H1 (cell line): ENCODE measurements at regions not wholly inside any gene's neighbourhood (a gene's known extent, or its start where the extent isn't known, plus 50 kb on each side); places are given as distances from the start of the nearest gene placed in this dataset.

Source experiments
- CTCF ChIA-PET: fragments of 300-600 bp; sonication (Branson Sonifier 250); formaldehyde crosslinking; loops from one replicate; lab custom pipeline; 2021; ENCODE audit not compliant: partially characterized antibody; lab: Charles Lee
- POLR2A ChIA-PET: fragments of 300-600 bp; sonication (Branson Sonifier 250); formaldehyde crosslinking; loops from one replicate; lab custom pipeline; 2021; ENCODE audit warnings: inconsistent platforms; ENCODE audit not compliant: partially characterized antibody; lab: Charles Lee
- DNase-seq, 2 experiments: peaks; one replicate each; pipeline versions ENCODE4 v3.0.0 to v3.0.0-alpha.2; 2010 to 2022; ENCODE audit warnings: low spot score in 2 of 2, low read depth in 1 of 2, mixed read lengths in 1 of 2
- FAIRE-seq: peaks from 2 replicates; lab custom pipeline; 2011; peaks lifted over from hg19 to GRCh38; lab: Jason Lieb, UNC
- H2AFZ ChIP-seq: 2 replicates; pipeline ENCODE4 v1.8.1; 2012; ENCODE audit warnings: low read length, inconsistent platforms
- H2AK5ac ChIP-seq: 2 replicates; pipeline ENCODE4 v1.6.1; 2013; ENCODE audit warnings: low read depth, low read length
- H2BK120ac ChIP-seq: replicated peaks from 2 replicates; pipeline ENCODE3; 2013; ENCODE audit warnings: low read depth, low read length, inconsistent platforms
- H2BK12ac ChIP-seq: 2 replicates; pipeline ENCODE4 v1.6.1; 2013; ENCODE audit warnings: low read depth, low read length
- H2BK15ac ChIP-seq: 2 replicates; pipeline ENCODE4 v1.6.1; 2013; ENCODE audit warnings: low read length
- H2BK20ac ChIP-seq: 2 replicates; pipeline ENCODE4 v1.6.1; 2013; ENCODE audit warnings: low read length
- H2BK5ac ChIP-seq: 2 replicates; pipeline ENCODE4 v1.6.1; 2013; ENCODE audit warnings: low read depth, low read length
- H3K14ac ChIP-seq: 2 replicates; pipeline ENCODE4 v1.6.1; 2013; ENCODE audit warnings: inconsistent platforms; ENCODE audit not compliant: insufficient read length
- H3K18ac ChIP-seq: 2 replicates; pipeline ENCODE4 v1.6.1; 2013; ENCODE audit warnings: low read length; ENCODE audit errors: extremely low read depth
- H3K23ac ChIP-seq: 2 replicates; pipeline ENCODE4 v1.6.1; 2013; ENCODE audit warnings: inconsistent platforms; ENCODE audit not compliant: insufficient read length
- H3K23me2 ChIP-seq: 2 replicates; pipeline ENCODE4 v1.6.1; 2013; ENCODE audit warnings: low read depth, low read length
- H3K27ac ChIP-seq: 2 replicates; pipeline ENCODE4 v1.6.1; 2011; ENCODE audit warnings: low read depth, low read length, inconsistent platforms
- H3K27me3 ChIP-seq, 4 experiments: replicated peaks in 1 of 4; 1 replicate in 1 of 4; 2 replicates in 3 of 4; pipeline versions ENCODE4 v1.6.1 to v1.8.1; 2011 to 2013; ENCODE audit warnings: low read length in 3 of 4, mild to moderate bottlenecking in 3 of 4, inconsistent platforms in 2 of 4, mixed read lengths in 2 of 4, moderate library complexity in 1 of 4; ENCODE audit not compliant: control insufficient read depth in 3 of 4, insufficient read depth in 3 of 4; ENCODE audit errors: extremely low read depth in 1 of 4
- H3K36me3 ChIP-seq, 4 experiments: 2 replicates each; pipeline versions ENCODE4 v1.6.1 to v1.8.1; 2011 to 2013; ENCODE audit warnings: mild to moderate bottlenecking in 4 of 4, low read length in 3 of 4, moderate library complexity in 2 of 4, control low read depth in 1 of 4, inconsistent platforms in 1 of 4; ENCODE audit not compliant: insufficient read depth in 4 of 4, control insufficient read depth in 2 of 4
- H3K4ac ChIP-seq: replicated peaks from 2 replicates; pipeline ENCODE3; 2013; ENCODE audit warnings: low read length, low read depth, mixed read lengths, inconsistent platforms; ENCODE audit not compliant: insufficient read length
- H3K4me1 ChIP-seq, 4 experiments: replicated peaks in 1 of 4; 1 replicate in 1 of 4; 2 replicates in 3 of 4; pipeline versions ENCODE4 v1.6.1 to v1.8.1; 2011 to 2013; ENCODE audit warnings: low read length in 3 of 4, inconsistent platforms in 2 of 4, mixed read lengths in 1 of 4; ENCODE audit not compliant: insufficient read depth in 4 of 4, control insufficient read depth in 3 of 4
- H3K4me2 ChIP-seq, 2 experiments: 2 replicates each; pipeline versions ENCODE4 v1.6.1 to v1.8.1; 2011 to 2013; ENCODE audit warnings: low read depth in 2 of 2, low read length in 2 of 2, control low read depth in 1 of 2, inconsistent platforms in 1 of 2, mild to moderate bottlenecking in 1 of 2; ENCODE audit not compliant: insufficient read depth in 1 of 2
- H3K4me3 ChIP-seq, 4 experiments: fragments of 200-600, 300-600 bp in 1 of 4; sonication (generic), shearing (Covaris generic), sonication (Bioruptor Twin) in 1 of 4; 2 replicates each; pipeline versions ENCODE4 v1.5.1 to v1.8.1; 2011 to 2016; ENCODE audit warnings: low read length in 4 of 4, low read depth in 3 of 4, control low read depth in 2 of 4, inconsistent platforms in 2 of 4, mild to moderate bottlenecking in 2 of 4, mixed read lengths in 1 of 4, moderate library complexity in 1 of 4; ENCODE audit not compliant: insufficient read depth in 2 of 4; ENCODE audit errors: extremely low read depth in 1 of 4
- H3K56ac ChIP-seq: replicated peaks from 2 replicates; pipeline ENCODE3; 2013; ENCODE audit warnings: low read depth, mild to moderate bottlenecking, mixed read lengths, low read length, inconsistent platforms; ENCODE audit not compliant: insufficient read length
- H3K79me1 ChIP-seq: 2 replicates; pipeline ENCODE4 v1.6.1; 2013; ENCODE audit warnings: low read depth, low read length, control low read depth
- H3K79me2 ChIP-seq, 2 experiments: 2 replicates each; pipeline versions ENCODE4 v1.6.1 to v1.8.1; 2012 to 2013; ENCODE audit warnings: low read length in 2 of 2, mild to moderate bottlenecking in 2 of 2, inconsistent platforms in 1 of 2; ENCODE audit not compliant: insufficient read depth in 2 of 2, control insufficient read depth in 1 of 2
- H3K9ac ChIP-seq, 4 experiments: replicated peaks in 1 of 4; 1 replicate in 1 of 4; 2 replicates in 3 of 4; pipeline versions ENCODE4 v1.6.1 to v1.8.1; 2011 to 2013; ENCODE audit warnings: low read depth in 3 of 4, low read length in 3 of 4, control low read depth in 2 of 4, mild to moderate bottlenecking in 2 of 4, moderate library complexity in 2 of 4, inconsistent platforms in 1 of 4; ENCODE audit errors: extremely low read depth in 1 of 4
- H3K9me3 ChIP-seq, 2 experiments: 2 replicates each; pipeline versions ENCODE4 v1.6.1 to v1.8.1; 2012 to 2013; ENCODE audit warnings: mild to moderate bottlenecking in 2 of 2, moderate library complexity in 2 of 2, control low read depth in 1 of 2, inconsistent platforms in 1 of 2, low read depth in 1 of 2, low read length in 1 of 2, mixed read lengths in 1 of 2; ENCODE audit not compliant: insufficient read depth in 2 of 2
- H4K20me1 ChIP-seq, 2 experiments: replicated peaks in 1 of 2; 2 replicates each; pipeline versions ENCODE3 to v1.8.1; 2011 to 2013; ENCODE audit warnings: inconsistent platforms in 2 of 2, low read length in 2 of 2, mild to moderate bottlenecking in 1 of 2; ENCODE audit not compliant: insufficient read depth in 2 of 2, control insufficient read depth in 1 of 2
- H4K5ac ChIP-seq: 2 replicates; pipeline ENCODE4 v1.6.1; 2013; ENCODE audit warnings: low read length, low read depth, mixed read lengths, inconsistent platforms; ENCODE audit not compliant: insufficient read length
- H4K8ac ChIP-seq: 2 replicates; pipeline ENCODE4 v1.8.0; 2013; ENCODE audit warnings: mild to moderate bottlenecking, moderate library complexity, low read length, inconsistent platforms; ENCODE audit not compliant: insufficient read depth; ENCODE audit errors: extremely low read depth
- H4K91ac ChIP-seq: replicated peaks from 2 replicates; pipeline ENCODE3; 2013; ENCODE audit warnings: low read length, mixed read lengths, inconsistent platforms; ENCODE audit not compliant: insufficient read length
- RAD21 ChIP-seq, 2 experiments: IDR thresholded peaks in 1 of 2; conservative IDR thresholded peaks in 1 of 2; 2 replicates each; pipeline ENCODE4 v1.6.1; 2011; ENCODE audit warnings: low read depth in 2 of 2, low read length in 2 of 2, improper control_type of control experiment in 1 of 2, inconsistent platforms in 1 of 2, mild to moderate bottlenecking in 1 of 2, moderate library complexity in 1 of 2
- SIN3A ChIP-seq, 2 experiments: IDR thresholded peaks in 1 of 2; conservative IDR thresholded peaks in 1 of 2; 2 replicates each; pipeline ENCODE4 v1.6.1; 2011 to 2012; ENCODE audit warnings: low read length in 2 of 2, improper control_type of control experiment in 1 of 2, low read depth in 1 of 2, mild to moderate bottlenecking in 1 of 2
- WGBS, 2 experiments: shearing (Covaris generic) in 1 of 2; methylation state at CpG; one replicate each; pipeline versions ENCODE4 v1.1.6 to v1.1.7; 2013 to 2015; ENCODE audit warnings: low lambda C conversion rate in 2 of 2, mixed read lengths in 2 of 2, inconsistent platforms in 1 of 2, low coverage in 1 of 2, missing lambda C conversion rate in 1 of 2; ENCODE audit not compliant: insufficient replicate concordance in 2 of 2, insufficient coverage in 1 of 2, insufficient read length in 1 of 2; ENCODE audit errors: extremely low coverage in 1 of 2, missing lambda C conversion rate in 1 of 2; 5-methylcytosine and 5-hydroxymethylcytosine counted together
- TF ChIP-seq, protein P1 (sequence below), 3 experiments: IDR thresholded peaks; 1 replicate in 2 of 3; 2 replicates in 1 of 3; pipeline versions ENCODE4 v1.5.1 to v1.6.1; 2011; ENCODE audit warnings: low read length in 3 of 3, mild to moderate bottlenecking in 3 of 3, inconsistent platforms in 2 of 3, low read depth in 1 of 3, moderate library complexity in 1 of 3; ENCODE audit not compliant: insufficient read depth in 1 of 3; ENCODE audit errors: control extremely low read depth in 1 of 3

DNA sequence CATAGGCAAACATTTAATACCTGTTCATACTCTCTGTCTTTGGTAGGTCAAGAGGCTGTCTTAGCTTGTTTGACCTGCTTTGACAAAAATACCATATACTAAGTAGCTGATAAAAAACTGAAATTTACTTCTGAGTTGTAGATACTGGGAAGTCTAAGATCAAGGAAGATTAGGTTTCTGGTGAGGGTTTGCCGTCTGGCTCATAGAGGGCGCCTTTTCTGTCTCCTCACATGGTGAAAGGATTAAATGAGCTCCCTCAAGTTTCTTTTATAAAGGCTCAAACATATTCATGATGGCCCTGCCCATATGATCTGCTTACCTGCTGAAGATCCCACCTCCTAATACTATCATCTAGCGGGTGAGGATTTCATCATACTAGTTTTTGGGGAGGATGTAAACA lies 1076.1 kb upstream of the NCAM2 start:
- no peaks in the 10 kb centered on the region for H3K79me1 ChIP-seq
- no peaks in the 10 kb centered on the region for H4K20me1 ChIP-seq
- no peaks in the 10 kb centered on the region for H3K27me3 ChIP-seq
- H3K4me1 ChIP-seq, result no peaks in the 10 kb centered on the region
- H3K23ac ChIP-seq, result no peak overlapping the region
- H3K36me3 ChIP-seq, result no peaks in the 10 kb centered on the region
- DNase-seq, result no peak
- H4K5ac ChIP-seq, result no peak overlapping the region
- POLR2A ChIA-PET, result no interaction called here
- H3K9ac ChIP-seq, result no peak overlapping the region
- no peak overlapping the region for H4K91ac ChIP-seq
- CTCF ChIA-PET, result interaction anchor here (0.7 to 1.7 kb wide), 5 partner anchors 9 to 365 kb away, joined by 3 to 5 read pairs (median 3); no protein-coding TSS in a partner anchor
- H4K8ac ChIP-seq, result no peak overlapping the region
- no peaks in the 10 kb centered on the region for H3K23me2 ChIP-seq
- WGBS, 2 experiments, result 93% methylated on average over 3 of the region's 3 CpGs; no CpG with 5 or more reads in 1 of the 2 experiments
- H3K4ac ChIP-seq, result no peak overlapping the region
- peak; percentile 10 to 32; a peak in 3 of 4 replicates for TF ChIP-seq RAD21 (IDR thresholded peaks at IDR 0.05 in 1 of 2, conservative IDR thresholded peaks at IDR 0.05 in 1 of 2; ENCODE audit: low read depth in 2 of 2, low read length in 2 of 2)
- no peak for TF ChIP-seq SIN3A (conservative IDR thresholded peaks at IDR 0.05 in 1 of 2, IDR thresholded peaks at IDR 0.05 in 1 of 2; ENCODE audit: low read depth in 1 of 2, low read length in 2 of 2)
- TF ChIP-seq, protein P1, sequence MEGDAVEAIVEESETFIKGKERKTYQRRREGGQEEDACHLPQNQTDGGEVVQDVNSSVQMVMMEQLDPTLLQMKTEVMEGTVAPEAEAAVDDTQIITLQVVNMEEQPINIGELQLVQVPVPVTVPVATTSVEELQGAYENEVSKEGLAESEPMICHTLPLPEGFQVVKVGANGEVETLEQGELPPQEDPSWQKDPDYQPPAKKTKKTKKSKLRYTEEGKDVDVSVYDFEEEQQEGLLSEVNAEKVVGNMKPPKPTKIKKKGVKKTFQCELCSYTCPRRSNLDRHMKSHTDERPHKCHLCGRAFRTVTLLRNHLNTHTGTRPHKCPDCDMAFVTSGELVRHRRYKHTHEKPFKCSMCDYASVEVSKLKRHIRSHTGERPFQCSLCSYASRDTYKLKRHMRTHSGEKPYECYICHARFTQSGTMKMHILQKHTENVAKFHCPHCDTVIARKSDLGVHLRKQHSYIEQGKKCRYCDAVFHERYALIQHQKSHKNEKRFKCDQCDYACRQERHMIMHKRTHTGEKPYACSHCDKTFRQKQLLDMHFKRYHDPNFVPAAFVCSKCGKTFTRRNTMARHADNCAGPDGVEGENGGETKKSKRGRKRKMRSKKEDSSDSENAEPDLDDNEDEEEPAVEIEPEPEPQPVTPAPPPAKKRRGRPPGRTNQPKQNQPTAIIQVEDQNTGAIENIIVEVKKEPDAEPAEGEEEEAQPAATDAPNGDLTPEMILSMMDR (IDR thresholded peaks at IDR 0.05; ENCODE audit: control extremely low read depth in 1 of 3, insufficient read depth in 1 of 3, low read depth in 1 of 3, low read length in 3 of 3), result peak in 1 of 3 experiments; percentile 21; a peak in 1 of 4 replicates
- H2BK20ac ChIP-seq, result no peak overlapping the region
- H2BK5ac ChIP-seq, result no peak overlapping the region
- H3K4me3 ChIP-seq, result no peak overlapping the region
- H3K9me3 ChIP-seq, result no peaks in the 10 kb centered on the region
- 0 out of 2 replicates have a peak overlapping the region, but pooled peaks have one; percentile 73 for H2AFZ ChIP-seq
- no peak overlapping the region for H2BK120ac ChIP-seq
- FAIRE-seq, result no peak
- no peak overlapping the region for H3K4me2 ChIP-seq
- H3K56ac ChIP-seq, result no peak overlapping the region
- no peak overlapping the region for H3K18ac ChIP-seq
- no peak overlapping the region for H3K27ac ChIP-seq
- no peak overlapping the region for H2BK15ac ChIP-seq
- no peak overlapping the region for H2BK12ac ChIP-seq
- no peak overlapping the region for H2AK5ac ChIP-seq
- H3K14ac ChIP-seq, result no peak overlapping the region
- H3K79me2 ChIP-seq, result no peaks in the 10 kb centered on the region
